22Rv1 (cell line): ENCODE measurements at regions not wholly inside any gene's neighbourhood (a gene's known extent, or its start where the extent isn't known, plus 50 kb on each side); places are given as distances from the start of the nearest gene placed in this dataset.

ENCODE experiments used
- CTCF ChIP-seq: fragments of 450-650 bp; IDR thresholded peaks from 2 replicates; pipeline ENCODE4 v1.5.1; 2017; ENCODE audit warnings: mild to moderate bottlenecking
- ZFX ChIP-seq: fragments of 450-650 bp; IDR thresholded peaks from 2 replicates; pipeline ENCODE4 v1.6.1; 2017; ENCODE audit warnings: antibody characterized with exemption, borderline replicate concordance

DNA sequence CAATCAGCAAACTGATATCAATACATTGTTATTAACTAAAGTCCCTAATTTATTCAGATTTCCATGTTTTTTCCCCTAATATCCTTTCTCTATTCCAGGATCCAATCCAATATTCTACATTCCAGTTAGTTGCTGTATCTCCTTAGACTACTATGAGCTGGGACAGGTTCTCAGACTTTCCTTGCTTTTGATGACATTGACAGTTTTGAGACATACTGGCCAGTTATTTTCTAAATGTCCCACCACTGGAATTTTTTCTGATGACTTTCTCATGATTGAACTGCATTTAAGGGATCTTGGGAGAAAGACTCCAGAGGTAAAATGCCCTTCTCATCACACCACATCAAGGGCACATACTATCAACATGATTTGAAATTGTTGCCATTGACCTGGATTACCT is 177.1 kb upstream of the MAF start:
- TF ChIP-seq CTCF = no peak
- TF ChIP-seq ZFX = no peak
